GM18517 (cell line): ENCODE measurements at regions not wholly inside any gene's neighbourhood (a gene's known extent, or its start where the extent isn't known, plus 50 kb on each side); places are given as distances from the start of the nearest gene placed in this dataset.

ENCODE experiments used
- ATAC-seq: cut with Tn5 transposase; IDR thresholded peaks from one replicate; pipeline ENCODE4 v1.9.1; 2021; ENCODE audit warnings: mild to moderate bottlenecking, moderate library complexity; ENCODE audit not compliant: unreplicated experiment

DNA sequence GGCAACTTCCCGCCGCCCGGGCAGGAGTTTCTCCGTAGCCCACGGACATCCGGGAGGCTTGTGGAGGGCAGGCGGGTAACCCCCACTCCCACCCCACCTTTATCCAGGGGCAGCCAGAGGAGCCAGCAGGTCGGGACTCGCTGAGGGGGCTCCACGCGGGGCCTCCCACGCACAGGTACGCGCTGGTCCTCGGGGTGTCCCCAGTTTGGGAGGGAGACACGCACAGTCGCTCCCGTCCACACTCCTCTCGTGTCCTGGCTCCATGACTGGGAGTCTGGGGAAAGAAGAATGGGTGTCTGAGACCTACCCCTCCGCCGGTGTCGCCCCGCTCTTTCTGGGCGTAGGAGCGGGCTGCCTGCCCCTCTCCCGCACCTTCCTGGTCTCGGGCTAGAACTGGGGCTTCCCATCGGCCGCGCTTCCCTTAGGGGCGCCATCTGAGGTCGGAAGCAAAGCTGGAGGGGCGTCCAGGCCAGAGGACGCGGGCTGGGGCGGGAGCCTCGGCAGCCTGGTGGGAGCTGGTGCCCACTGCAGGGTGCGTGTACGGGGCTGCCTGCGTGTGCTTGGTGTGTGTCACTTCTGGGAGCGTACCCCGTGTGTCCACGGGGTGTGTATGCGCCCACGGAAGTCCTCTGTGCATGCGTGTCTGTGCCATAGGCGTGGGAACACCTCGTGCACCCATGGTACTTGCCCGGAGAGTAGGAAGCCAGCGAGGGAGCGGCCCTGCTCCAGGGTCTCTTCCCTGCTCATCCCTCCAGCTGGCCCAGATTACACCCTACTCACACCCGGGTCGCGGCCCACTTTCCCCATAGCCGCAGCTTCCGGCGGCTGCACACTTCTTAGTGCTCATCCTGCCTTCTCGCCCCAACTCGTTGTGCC is 73.0 kb upstream of the LEP start:
- no peak for ATAC-seq

DNA sequence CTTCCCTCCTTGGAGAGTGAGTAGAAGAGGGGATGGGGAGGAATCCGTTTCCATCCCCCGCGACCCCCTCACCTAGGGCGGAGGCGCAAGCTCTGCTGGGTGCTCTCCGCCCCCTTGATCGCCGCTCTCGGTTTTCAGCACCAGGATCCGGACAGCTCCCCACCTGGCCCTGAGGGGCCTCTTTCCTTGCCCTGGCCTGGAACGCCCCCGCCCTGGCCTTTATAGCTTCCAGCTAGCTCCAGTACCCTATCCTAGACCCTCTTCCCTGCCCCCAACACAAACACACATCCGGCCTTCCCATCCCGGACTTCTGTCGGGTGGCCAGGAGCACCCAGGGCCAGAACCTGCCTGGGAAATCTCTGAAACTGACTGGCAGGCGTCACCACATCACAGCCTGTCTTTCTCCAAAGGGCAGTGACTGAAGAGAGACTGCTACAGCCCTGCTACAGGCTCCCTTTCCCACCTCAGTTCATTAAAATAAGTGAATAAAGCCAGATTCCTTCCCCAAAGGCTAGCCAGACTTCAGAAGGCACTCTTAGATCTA is 72.3 kb upstream of the LEP start:
- no peak for ATAC-seq

DNA sequence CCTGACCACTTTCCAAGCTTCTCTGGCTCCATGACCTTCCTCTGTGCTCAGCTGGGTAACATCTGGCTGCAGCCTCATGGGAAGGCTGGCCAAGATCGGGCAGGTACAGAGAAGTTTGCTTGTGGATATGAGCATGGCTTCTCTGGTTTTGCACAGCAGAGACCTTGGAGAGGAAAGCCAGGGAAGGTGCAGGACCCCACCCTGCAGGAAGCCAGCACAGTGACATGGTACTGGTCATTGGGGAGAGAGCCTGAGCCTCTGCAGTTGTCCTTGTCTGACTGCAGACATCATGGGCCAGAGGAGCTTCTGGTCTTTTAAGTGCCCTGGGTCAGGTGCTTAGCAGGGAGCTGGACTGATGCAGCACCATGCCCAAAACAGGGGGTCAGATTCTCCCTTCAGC is 70.6 kb upstream of the LEP start:
- ATAC-seq: no peak

DNA sequence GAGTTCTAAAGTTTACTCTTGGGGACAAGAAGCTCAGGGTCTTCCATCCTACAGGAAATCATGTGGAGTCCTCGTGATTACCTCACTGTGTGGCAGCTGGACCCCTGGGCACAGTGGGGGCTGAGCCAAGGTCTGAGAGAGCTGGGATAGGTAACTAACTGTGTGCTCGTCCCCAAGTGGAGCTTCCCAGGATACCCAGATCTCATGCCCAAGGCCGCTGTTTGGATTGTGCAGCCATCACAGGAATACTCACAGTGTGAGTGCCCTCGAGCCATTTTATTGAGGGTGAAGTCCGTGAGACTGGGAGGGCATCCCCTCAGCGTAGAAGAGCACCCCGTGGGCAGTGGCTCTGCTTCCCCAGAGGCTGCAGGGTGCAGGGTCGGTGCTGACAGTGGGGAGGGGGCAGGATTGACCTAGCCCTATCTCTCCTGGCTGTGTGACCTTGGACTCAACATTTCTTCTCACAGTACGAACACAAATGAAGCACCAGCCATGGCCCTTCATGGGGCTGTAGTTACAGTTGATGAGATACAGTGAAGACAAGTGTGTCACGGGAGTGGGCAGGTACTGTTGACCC is 69.6 kb upstream of the LEP start:
- ATAC-seq: no peak

DNA sequence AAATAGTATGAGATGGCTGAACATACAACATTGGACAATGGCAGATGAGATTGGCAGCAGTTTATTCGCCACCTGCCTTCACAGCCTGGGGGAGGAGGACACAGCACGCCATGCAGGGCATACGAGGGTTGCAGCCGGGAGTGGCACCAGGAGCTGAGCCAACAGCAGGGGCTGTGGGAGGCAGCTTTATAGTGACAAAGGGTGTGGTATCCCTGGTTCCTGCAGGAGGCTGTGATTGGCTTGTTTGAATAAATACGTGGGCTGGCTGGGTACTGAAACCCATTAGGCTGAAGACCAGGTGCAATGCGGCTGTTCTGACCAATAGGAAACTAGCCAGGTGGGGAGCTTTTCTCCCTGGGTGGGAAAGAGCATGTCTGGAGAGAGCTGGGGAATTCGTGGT is 68.9 kb upstream of the LEP start:
- no peak for ATAC-seq

DNA sequence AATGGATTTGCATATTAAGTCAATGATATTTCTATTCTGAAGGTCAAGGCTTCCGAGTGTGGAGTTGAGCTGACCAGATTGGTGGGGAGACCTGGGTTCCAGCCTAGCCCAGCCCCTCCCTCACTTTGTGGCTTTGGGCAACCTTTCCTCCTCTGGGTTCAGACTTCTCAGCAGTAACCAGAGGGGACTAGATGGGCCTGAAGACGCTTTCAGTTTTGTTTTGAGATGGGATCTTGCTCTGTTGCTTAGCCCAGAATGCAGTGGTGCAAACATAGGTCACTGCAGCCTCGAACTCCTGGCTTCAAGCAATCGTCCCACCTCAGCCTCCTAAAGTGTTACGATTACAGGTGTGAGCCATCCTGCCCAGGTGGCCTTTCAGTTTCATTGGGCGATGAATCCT is 68.1 kb upstream of the LEP start:
- ATAC-seq: peak; percentile 52

DNA sequence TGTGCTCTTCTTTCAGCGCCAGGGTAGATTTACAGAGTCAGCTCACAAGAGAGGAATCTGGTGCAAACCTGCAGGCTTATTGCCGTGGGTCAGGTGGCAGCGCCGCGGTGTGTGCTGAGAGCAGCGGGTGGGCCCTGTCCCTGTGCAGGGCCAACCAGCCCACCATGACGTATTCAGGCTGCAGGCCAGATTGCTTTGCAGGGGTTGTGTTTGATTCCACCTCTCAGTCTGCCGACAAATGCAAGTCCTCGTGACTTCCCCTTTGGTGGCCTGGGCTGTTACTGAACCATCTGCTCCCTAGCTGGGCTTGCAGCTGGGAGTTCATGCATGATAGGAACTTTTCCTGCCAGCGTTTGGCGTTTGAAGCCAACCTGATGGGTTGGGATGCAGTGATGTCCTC is 66.7 kb upstream of the LEP start:
- no peak for ATAC-seq

DNA sequence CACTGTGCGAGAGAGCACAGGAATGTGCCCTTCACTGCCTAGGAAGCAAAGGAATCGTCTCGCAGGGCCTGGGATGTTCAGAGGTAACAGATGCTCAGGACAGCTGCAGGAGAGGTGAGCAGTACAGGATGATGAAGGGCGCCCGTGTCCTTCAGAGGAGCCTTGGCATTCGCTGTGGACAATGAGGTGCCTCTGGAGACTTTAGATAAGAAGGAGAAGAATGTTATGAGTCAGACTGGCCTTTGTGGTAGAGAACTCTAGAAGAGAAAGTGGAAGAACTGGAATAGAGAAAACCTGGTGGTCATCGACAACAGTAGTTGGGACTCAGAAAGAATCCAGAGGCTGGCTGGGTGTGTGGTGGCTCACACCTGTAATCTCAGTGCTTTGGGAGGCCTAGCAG is 64.4 kb upstream of the LEP start:
- ATAC-seq: no peak

DNA sequence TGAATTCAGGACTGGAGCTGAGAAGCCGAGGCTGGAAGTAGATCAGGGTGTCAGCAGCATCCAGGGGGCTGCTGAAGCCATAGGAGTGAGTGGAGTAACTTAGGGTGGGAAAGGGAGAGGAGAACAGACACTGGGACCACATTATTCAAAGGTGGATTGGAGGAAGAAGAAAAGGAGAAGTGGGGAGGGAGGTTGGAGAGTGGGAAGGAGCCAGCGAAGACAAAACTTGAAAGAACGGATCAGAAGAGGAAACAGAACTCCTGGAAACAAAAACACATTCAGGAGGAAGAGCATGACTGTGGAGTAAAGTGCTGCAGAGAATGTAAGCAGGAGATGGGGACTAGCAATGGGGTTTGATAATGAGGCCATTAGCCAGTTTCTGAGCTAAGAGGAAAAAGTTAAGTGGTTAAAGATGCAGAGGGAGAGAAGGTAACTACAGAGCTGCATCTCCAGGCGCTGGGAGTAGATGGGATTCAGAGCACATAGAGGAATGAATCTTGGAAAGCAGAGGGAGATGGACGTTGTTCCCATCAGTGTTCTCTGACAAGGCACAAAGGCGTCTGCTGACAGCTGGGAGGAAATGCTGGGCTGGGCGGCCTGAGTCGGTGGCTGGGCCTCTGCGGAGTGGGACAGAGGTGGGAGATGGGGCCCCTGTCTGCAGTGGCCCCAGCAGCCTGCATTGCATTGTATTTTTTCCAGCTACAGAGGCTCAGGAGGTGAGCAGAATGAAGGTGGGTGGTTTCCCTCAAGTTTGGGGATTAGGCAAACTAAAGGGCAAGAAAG is 63.1 kb upstream of the LEP start:
- ATAC-seq: no peak

DNA sequence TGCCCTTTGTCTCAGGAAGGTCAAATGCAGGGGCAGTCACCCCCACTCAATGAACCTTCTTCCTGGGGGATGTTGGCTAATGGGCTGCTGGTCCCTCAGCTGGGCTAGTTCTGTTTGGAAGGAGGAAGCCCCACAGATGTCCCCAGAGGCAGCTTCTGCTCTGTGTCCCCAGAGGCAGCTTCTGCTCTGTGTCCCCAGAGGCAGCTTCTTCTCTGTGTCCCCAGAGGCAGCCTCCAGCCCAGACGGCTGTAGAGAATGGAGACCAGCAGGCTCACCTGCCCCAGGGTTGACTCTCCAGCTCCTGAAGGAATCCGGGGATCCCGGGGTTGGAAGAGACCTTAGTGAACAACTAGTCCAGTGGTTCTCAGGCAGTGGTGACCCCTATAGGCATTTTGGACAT is 62.5 kb upstream of the LEP start:
- ATAC-seq: no peak

DNA sequence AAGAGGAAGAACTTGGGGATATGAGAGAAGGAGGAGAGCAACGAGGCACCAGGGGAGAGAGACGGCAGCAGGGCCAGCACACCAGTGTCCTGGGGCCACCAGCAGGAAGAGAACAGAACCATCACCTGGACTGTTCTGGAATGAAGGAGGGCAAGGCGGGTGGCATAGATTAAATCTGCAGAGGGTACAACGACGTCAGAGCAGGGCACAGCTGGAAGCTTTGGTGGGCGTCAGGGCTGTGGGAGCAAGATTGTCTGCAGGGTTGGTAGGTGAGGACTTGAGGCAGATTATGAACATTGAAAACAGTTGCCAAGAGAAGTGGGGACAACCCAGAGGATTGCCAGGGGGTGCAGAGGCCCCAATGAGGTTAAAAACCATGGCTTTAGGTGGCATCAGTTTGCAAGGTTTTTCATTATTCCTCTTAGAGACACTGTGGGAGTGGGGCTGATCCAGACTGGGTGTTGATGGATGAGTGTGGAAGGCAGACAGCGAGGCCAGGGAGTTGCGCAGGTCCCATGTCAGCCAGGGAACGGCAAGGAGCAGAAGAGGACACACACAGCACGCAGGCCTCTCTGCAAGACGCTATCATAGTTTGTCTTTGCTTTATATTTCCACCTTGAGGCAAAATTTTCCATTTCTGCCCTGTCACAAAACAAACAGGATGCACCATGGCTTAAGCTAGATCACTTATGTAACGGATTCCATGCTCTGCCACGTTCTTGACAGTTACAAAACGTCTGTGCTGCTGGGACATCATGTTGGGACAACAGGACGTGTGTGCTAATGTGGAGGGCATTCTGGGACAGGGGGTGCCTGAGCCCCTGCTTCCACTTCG is 52.5 kb upstream of the LEP start:
- no peak for ATAC-seq

DNA sequence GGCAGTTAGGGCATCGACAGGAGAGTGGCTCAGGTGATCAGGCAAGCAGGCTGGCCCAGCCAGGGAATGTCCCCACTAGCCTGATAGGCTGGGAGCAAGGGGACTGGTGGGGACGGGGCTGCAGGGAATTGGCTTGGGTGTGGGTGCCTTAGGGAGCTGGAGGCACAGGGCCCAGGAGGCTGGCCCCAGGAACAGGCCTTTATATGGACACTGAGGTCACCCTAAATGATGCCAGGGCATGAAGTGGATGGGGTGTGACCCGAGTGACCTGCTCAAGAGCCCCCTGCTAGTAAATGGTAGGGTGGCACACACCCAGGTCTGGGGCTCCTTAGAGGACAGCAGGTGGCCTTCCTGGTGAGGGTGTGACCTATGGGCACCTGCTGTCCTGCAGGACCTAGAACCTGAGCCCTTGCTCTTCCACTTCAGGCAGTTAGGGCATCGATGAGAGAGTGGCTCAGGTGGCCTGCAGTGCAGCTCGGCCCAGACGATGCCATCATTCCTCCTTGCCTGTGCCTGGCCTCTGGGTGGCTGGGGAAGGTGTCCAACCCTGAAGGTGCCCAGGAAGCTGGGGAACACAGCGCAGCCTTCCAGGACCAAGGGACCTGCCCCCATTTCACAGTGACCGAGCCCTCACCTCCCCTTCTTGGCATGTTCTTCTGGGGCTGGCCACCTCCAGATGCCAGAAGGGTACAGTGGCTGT is 51.7 kb upstream of the LEP start:
- no peak for ATAC-seq

DNA sequence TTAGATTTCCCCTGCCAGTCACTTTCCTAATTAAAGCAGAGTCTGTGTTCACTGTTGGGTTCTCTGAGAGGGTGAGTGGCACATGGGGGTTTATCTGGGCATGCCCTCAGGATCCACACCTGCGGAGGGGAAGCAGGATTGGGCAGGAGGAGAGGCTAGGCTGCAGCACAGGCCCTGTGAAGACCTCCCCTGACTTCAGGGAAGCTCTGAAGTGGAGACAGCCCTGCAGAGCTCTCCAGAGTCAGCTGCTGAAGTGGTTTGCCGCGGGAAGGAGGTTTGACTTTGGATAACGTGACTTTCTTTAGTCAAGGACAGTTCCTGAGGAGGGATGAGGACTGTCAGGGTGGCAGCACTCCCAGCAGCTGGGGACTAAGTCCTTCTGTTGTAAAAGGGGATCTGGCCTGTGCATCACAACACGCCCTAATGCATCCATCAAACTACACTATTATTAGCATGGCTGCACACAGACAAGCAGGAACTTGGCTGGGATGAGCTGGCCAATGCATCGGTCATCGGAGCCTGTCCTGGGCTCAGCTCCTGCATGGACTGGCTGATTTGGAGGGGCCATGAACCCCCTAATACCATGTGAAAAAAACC is 50.9 kb upstream of the LEP start:
- ATAC-seq: no peak

DNA sequence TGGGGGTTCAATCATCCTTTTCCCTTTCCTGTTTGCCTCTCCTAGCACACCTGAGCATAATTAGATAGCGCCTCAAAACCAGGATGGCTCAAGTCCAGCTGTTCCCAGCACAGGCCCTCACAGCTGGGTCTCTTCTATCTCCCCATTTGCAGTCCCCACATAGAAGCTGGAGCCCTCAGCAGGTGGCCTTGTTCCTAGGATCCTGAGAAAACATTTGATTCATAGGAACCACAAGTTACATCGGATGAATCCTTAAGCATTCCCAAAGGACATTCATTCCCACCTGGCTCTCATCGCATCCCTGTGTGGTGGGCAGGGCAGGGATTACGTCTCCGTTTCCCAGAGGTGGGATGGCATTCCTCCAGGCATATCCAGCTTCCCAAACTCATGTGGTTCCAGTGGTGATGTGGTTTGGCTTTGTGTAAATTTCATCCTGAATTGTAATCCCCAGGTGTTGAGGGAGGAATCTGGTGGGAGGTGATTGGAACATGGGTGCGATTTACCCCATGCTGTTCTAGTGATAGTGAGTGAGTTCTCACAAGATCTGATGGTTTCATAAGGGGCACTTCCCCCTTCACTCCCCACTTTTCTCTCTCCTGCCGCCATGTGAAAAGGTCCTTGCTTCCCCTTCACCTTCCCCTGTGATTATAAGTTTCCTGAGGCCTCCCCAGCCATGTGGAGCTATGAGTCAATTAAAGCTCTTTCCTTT is 49.8 kb upstream of the LEP start:
- no peak for ATAC-seq
